T-helper 17 cell (primary cell): ENCODE measurements at regions not wholly inside any gene's neighbourhood (a gene's known extent, or its start where the extent isn't known, plus 50 kb on each side); places are given as distances from the start of the nearest gene placed in this dataset.

ENCODE experiments used
- ATAC-seq: fragments of 150-1000 bp; cut with Tn5 transposase; 2 replicates; pipeline ENCODE4 v1.10.0; 2021; ENCODE audit warnings: mild to moderate bottlenecking, moderate library complexity
- DNase-seq, 3 donors: peaks; one replicate each; pipeline versions ENCODE4 v3.0.0 to v3.0.0-alpha.2; 2020 to 2021
- H3K9me3 ChIP-seq: one replicate; pipeline ENCODE4 v1.7.0; 2013; ENCODE audit warnings: low read length, mild to moderate bottlenecking; ENCODE audit not compliant: control insufficient read depth, poor library complexity, severe bottlenecking
- H3K27ac Mint-ChIP-seq: one replicate; pipeline ENCODE4 v1.8.0; 2022; ENCODE audit warnings: mild to moderate bottlenecking, moderate library complexity, mixed read lengths
- H3K27me3 Mint-ChIP-seq: one replicate; pipeline ENCODE4 v1.8.0; 2022; ENCODE audit warnings: mixed read lengths
- H3K36me3 Mint-ChIP-seq: one replicate; pipeline ENCODE4 v1.8.0; 2022; ENCODE audit warnings: low read depth, mixed read lengths
- H3K4me1 Mint-ChIP-seq: one replicate; pipeline ENCODE4 v1.8.0; 2022; ENCODE audit warnings: mild to moderate bottlenecking, mixed read lengths
- H3K4me3 Mint-ChIP-seq: one replicate; pipeline ENCODE4 v1.8.0; 2022; ENCODE audit warnings: mild to moderate bottlenecking, moderate library complexity, mixed read lengths

DNA sequence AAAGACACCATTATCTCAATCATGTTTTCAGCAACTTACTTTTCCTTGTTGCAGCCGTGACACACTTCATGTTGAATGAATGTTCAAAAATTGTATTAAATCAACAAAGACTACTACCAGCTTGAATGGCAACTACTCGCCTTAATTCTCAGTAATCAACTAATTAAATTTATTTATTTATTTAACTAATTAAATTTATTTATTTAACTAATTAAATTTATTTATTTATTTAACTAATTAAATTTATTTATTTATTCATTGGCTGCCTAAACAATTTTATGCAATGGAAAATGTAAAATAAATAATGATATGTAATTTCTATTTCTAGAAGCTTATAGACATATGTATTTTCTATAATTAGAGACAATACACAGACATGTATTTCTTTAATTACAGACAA, 435.4 kb downstream of the GPAM start:
- no peaks in the 10 kb centered on the region for H3K4me1 Mint-ChIP-seq
- no peaks in the 10 kb centered on the region for H3K9me3 ChIP-seq

DNA sequence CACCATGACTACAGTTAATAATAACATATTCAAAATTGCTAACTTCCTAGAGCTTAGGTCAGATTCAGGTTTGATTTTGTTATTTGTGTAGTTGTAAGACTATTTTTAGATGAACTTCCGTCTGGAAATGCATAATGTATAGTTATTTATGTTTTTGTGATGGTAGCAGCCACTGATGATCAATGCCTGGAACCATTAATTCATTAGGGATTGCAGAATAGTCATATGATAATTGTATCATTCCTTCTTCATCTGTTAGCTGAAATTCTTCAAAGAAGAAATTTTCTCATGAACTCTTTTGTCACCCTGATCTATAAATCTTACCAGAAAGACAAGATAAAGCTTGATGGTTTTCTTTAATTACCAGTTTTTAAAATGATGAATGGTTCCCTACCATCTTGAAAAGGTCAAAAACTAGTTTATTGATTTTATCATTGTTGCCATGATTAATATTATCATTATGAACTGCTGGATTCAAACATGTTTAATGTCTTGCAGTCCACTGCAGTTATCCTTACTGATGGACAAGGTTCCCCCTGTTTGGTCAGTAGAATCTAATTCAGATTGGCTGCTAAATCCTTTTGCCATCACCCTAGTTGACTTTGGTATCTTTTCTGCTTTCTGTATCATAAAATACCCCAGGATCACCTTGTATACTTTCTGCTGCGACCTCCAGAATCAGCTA, 433.3 kb downstream of the GPAM start:
- peaks cover under 1% of the 10 kb centered on the region for H3K27me3 Mint-ChIP-seq
- DNase-seq (no peak), ATAC-seq (no peak)
- H3K9me3 ChIP-seq, result no peaks in the 10 kb centered on the region
- H3K36me3 Mint-ChIP-seq, result no peaks in the 10 kb centered on the region
- no peaks in the 10 kb centered on the region for H3K4me1 Mint-ChIP-seq
- no peak overlapping the region for H3K27ac Mint-ChIP-seq
- no peak overlapping the region for H3K4me3 Mint-ChIP-seq

More for the DNA sequence above, 435.4 kb downstream of the GPAM start:
- ATAC-seq (no peak), DNase-seq (no peak)
- H3K4me3 Mint-ChIP-seq, result no peak overlapping the region
- no peak overlapping the region for H3K27ac Mint-ChIP-seq
- no peaks in the 10 kb centered on the region for H3K36me3 Mint-ChIP-seq
- no peaks in the 10 kb centered on the region for H3K27me3 Mint-ChIP-seq

DNA sequence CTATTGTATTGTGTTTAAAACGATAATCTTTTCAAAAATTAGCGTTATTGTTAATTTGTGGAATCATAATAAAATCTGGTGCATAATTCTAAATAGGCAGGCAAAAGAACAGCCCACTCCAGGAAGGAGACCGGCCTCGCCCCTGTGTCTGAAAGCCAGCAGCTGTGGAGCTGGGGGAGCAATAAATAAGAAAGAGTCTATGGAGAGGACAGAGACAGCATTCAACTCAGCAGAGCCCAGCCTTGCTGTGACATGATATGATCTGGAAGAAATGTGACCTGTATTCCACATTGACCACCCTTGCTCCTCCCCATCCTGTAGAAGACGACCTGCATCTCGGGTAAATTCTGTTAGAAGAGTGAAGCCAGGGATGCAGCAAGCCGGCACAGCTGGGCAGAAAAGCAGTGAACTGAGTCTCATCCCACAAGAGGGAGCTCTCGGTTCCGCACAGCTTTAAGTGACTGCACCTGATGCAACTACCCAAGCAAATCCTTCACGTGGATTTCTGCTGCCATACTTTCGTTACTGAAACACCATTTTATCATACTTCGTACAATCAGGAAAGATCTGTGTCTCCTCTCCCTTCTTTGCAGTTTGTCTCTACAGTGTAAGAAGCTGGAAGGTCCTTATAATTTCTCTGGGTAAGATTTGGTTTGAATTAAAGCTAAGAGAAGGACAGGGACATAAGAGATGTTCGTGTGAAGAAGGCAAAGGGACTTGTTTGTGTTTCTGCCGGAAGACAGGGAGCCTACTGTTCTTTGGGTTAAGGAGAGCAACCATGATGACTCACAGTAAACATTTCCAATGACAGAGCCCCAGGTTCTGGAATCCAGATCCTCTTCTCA, 427.1 kb downstream of the GPAM start:
- H3K4me3 Mint-ChIP-seq, result no peak overlapping the region
- peaks cover 36% of the 10 kb centered on the region for H3K27me3 Mint-ChIP-seq
- H3K27ac Mint-ChIP-seq, result no peak overlapping the region
- H3K36me3 Mint-ChIP-seq, result no peaks in the 10 kb centered on the region
- no peaks in the 10 kb centered on the region for H3K4me1 Mint-ChIP-seq
- DNase-seq, result no peak
- ATAC-seq, result no peak
- no peaks in the 10 kb centered on the region for H3K9me3 ChIP-seq

- H3K36me3 Mint-ChIP-seq, result peaks cover 2% of the 10 kb centered on the region
- H3K9me3 ChIP-seq, result no peaks in the 10 kb centered on the region
- ATAC-seq (no peak), DNase-seq (no peak)
- no peaks in the 10 kb centered on the region for H3K4me1 Mint-ChIP-seq
- H3K27ac Mint-ChIP-seq, result no peak overlapping the region
- no peak overlapping the region for H3K4me3 Mint-ChIP-seq
- H3K27me3 Mint-ChIP-seq, result peaks cover 41% of the 10 kb centered on the region
Measured at GRCh38 chr10:111758593-111758992, 425.0 kb downstream of the GPAM start.

GRCh38 chr10:111762114-111762513, 421.5 kb downstream of the GPAM start:
- Mint-ChIP-seq H3K4me1 (no peaks in the 10 kb centered on the region), H3K27me3 (peaks cover 23% of the 10 kb centered on the region), H3K36me3 (peaks cover 2% of the 10 kb centered on the region), H3K27ac (no peak overlapping the region), H3K4me3 (no peak overlapping the region)
- no peaks in the 10 kb centered on the region for H3K9me3 ChIP-seq
- DNase-seq (no peak), ATAC-seq (no peak)

GRCh38 chr10:111765216-111765615, 418.3 kb downstream of the GPAM start:
- no peak overlapping the region for H3K27ac Mint-ChIP-seq
- H3K27me3 Mint-ChIP-seq, result peaks cover 4% of the 10 kb centered on the region
- peaks cover 2% of the 10 kb centered on the region for H3K36me3 Mint-ChIP-seq
- no peaks in the 10 kb centered on the region for H3K4me1 Mint-ChIP-seq
- no peak for ATAC-seq
- no peaks in the 10 kb centered on the region for H3K9me3 ChIP-seq
- H3K4me3 Mint-ChIP-seq, result no peak overlapping the region
- no peak for DNase-seq

- Mint-ChIP-seq H3K27me3 (peaks cover 4% of the 10 kb centered on the region), H3K27ac (no peak overlapping the region), H3K4me1 (no peaks in the 10 kb centered on the region), H3K36me3 (peaks cover 2% of the 10 kb centered on the region), H3K4me3 (no peak overlapping the region)
- no peak for DNase-seq
- no peak for ATAC-seq
- H3K9me3 ChIP-seq, result no peaks in the 10 kb centered on the region
Measured at GRCh38 chr10:111766464-111766863, 417.1 kb downstream of the GPAM start.

GRCh38 chr10:111767661-111768060, 415.9 kb downstream of the GPAM start:
- H3K27ac Mint-ChIP-seq, result no peak overlapping the region
- ATAC-seq (no peak), DNase-seq (no peak)
- H3K36me3 Mint-ChIP-seq, result peaks cover 2% of the 10 kb centered on the region
- H3K4me1 Mint-ChIP-seq, result no peaks in the 10 kb centered on the region
- H3K4me3 Mint-ChIP-seq, result no peak overlapping the region
- no peaks in the 10 kb centered on the region for H3K27me3 Mint-ChIP-seq
- H3K9me3 ChIP-seq, result no peaks in the 10 kb centered on the region

GRCh38 chr10:111773950-111774349, 409.6 kb downstream of the GPAM start:
- no peaks in the 10 kb centered on the region for H3K9me3 ChIP-seq
- H3K36me3 Mint-ChIP-seq, result no peaks in the 10 kb centered on the region
- no peak overlapping the region for H3K27ac Mint-ChIP-seq
- H3K27me3 Mint-ChIP-seq, result no peaks in the 10 kb centered on the region
- H3K4me1 Mint-ChIP-seq, result no peaks in the 10 kb centered on the region
- no peak overlapping the region for H3K4me3 Mint-ChIP-seq
- ATAC-seq, result no peak
- no peak for DNase-seq

DNA sequence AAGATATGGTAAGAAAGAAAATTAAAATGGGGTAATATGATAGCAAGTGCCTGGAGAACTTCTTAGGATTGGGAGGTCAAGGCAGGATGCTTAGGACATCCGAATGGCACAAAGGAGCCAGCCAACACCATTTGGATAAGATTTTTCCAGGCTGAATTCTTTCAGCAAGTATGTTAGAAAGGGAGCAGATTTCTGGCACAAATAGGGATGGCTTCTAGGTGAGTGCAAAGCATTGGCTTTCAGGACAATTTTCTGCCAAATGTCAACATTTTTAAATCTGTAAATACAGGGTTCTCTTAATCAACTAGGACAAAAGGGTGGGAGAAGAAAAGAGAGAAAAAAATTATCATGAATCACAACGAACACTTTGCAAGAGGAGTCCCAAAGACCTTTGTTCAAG, 409.1 kb downstream of the GPAM start:
- H3K27me3 Mint-ChIP-seq, result no peaks in the 10 kb centered on the region
- H3K27ac Mint-ChIP-seq, result no peak overlapping the region
- DNase-seq (no peak), ATAC-seq (no peak)
- H3K4me1 Mint-ChIP-seq, result no peaks in the 10 kb centered on the region
- H3K36me3 Mint-ChIP-seq, result no peaks in the 10 kb centered on the region
- no peaks in the 10 kb centered on the region for H3K9me3 ChIP-seq
- no peak overlapping the region for H3K4me3 Mint-ChIP-seq

GRCh38 chr10:111784436-111784835, 399.1 kb downstream of the GPAM start:
- Mint-ChIP-seq H3K4me3 (no peak overlapping the region), H3K4me1 (no peaks in the 10 kb centered on the region), H3K27ac (no peak overlapping the region), H3K27me3 (no peaks in the 10 kb centered on the region), H3K36me3 (no peaks in the 10 kb centered on the region)
- ATAC-seq (no peak), DNase-seq (no peak)
- no peaks in the 10 kb centered on the region for H3K9me3 ChIP-seq

- H3K27me3 Mint-ChIP-seq, result no peaks in the 10 kb centered on the region
- H3K36me3 Mint-ChIP-seq, result no peaks in the 10 kb centered on the region
- no peak overlapping the region for H3K4me3 Mint-ChIP-seq
- DNase-seq (no peak), ATAC-seq (no peak)
- no peaks in the 10 kb centered on the region for H3K4me1 Mint-ChIP-seq
- H3K27ac Mint-ChIP-seq, result no peak overlapping the region
- no peaks in the 10 kb centered on the region for H3K9me3 ChIP-seq
Measured at GRCh38 chr10:111784946-111785465, 398.6 kb downstream of the GPAM start.

DNA sequence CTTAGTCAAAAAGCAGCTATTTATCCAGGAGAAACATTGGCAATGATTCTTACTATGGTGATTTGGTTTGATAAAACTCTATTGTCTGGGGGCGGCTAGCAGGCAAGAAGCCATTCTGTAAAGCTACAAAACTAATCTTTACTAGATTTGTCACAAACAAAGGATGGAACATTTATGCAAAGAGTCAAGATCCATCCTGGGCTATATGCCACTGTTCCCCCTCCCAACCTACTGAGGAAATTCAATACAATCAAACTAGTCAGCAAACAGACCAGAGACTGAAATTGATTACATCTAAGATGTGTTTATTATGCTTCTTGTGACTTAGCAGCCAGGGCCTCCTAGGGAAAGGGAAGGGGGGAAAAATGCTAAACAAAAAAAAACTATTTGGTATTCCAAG, 397.6 kb downstream of the GPAM start:
- no peaks in the 10 kb centered on the region for H3K9me3 ChIP-seq
- ATAC-seq (no peak), DNase-seq (no peak)
- Mint-ChIP-seq H3K4me1 (no peaks in the 10 kb centered on the region), H3K36me3 (no peaks in the 10 kb centered on the region), H3K4me3 (no peak overlapping the region), H3K27ac (no peak overlapping the region), H3K27me3 (no peaks in the 10 kb centered on the region)
